ENCODE measurements at regions not wholly inside any gene's neighbourhood (a gene's known extent, or its start where the extent isn't known, plus 50 kb on each side); places are given as distances from the start of the nearest gene placed in this dataset.

DNA sequence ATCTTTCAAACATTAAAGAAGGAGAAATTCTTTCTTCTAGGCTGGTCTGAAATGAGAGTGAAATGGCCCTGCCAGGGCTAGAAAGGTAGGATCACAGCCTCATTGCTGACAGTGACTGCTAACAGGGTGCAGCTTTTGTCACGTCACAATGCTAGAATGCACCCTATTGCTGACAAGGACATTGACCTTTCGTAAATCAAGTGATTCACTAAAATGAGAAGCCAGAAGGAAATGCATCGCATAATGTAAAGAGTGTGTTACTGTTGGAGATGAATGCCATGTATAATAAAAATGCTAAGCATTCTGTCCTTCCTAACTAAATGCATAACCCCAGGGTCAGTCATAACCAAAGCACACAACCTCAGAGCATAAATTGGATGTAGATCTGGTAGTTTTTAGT is 732.9 kb downstream of the TDRD15 start:
- DNase-seq (no peak), ATAC-seq (no peak)
- no peak overlapping the region for H3K27ac ChIP-seq
- H3K9me3 ChIP-seq, result peaks cover 0 to 14% (median 0%) of the 10 kb centered on the region in 12 donors
- H3K36me3 ChIP-seq, result no peaks in the 10 kb centered on the region
- no peaks in the 10 kb centered on the region for H3K4me1 ChIP-seq
- WGBS, 4 donors, result 56 to 80% (median 73%) methylated on average over 3 of the region's 3 CpGs
- H3K27me3 ChIP-seq, result no peaks in the 10 kb centered on the region
- H3K4me3 ChIP-seq, result no peak overlapping the region
- intact Hi-C loops (cut with DNase I), result no loop called here
- TF ChIP-seq, protein P1, sequence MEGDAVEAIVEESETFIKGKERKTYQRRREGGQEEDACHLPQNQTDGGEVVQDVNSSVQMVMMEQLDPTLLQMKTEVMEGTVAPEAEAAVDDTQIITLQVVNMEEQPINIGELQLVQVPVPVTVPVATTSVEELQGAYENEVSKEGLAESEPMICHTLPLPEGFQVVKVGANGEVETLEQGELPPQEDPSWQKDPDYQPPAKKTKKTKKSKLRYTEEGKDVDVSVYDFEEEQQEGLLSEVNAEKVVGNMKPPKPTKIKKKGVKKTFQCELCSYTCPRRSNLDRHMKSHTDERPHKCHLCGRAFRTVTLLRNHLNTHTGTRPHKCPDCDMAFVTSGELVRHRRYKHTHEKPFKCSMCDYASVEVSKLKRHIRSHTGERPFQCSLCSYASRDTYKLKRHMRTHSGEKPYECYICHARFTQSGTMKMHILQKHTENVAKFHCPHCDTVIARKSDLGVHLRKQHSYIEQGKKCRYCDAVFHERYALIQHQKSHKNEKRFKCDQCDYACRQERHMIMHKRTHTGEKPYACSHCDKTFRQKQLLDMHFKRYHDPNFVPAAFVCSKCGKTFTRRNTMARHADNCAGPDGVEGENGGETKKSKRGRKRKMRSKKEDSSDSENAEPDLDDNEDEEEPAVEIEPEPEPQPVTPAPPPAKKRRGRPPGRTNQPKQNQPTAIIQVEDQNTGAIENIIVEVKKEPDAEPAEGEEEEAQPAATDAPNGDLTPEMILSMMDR (IDR thresholded peaks at IDR 0.05), result no peak
- no peak for TF ChIP-seq POLR2A (IDR thresholded peaks at IDR 0.05)

DNA sequence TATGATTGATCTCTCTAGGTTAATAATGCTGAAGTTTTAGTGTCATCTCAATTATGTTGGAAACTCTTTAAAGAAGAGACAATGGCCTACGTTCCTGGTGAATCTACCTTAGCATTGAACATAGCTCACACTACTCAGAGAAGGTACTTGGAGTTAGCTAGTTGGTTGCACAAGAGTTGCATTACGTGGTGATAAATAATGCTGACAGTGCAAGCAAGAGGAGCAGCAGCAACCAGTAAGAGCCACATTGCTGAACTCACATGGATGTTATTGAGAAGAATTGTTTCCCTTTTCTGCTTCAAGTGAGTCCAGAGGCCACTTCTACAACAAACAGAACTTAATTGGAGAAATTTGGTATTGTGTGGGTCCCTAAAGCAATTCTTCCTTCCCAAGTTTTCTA is 737.1 kb downstream of the TDRD15 start:
- ATAC-seq (no peak), DNase-seq (no peak)
- Histone ChIP-seq H3K27me3 (no peaks in the 10 kb centered on the region), H3K4me1 (no peaks in the 10 kb centered on the region), H3K27ac (no peak overlapping the region), H3K36me3 (no peaks in the 10 kb centered on the region), H3K9me3 (peaks cover 0 to 14% (median 0%) of the 10 kb centered on the region in 12 donors), H3K4me3 (no peak overlapping the region)
- intact Hi-C loops (cut with DNase I), result no loop called here
- TF ChIP-seq, protein P1 (IDR thresholded peaks at IDR 0.05), result no peak
- WGBS, 4 donors, result 70 to 88% (median 78%) methylated on average over 2 of the region's 2 CpGs

DNA sequence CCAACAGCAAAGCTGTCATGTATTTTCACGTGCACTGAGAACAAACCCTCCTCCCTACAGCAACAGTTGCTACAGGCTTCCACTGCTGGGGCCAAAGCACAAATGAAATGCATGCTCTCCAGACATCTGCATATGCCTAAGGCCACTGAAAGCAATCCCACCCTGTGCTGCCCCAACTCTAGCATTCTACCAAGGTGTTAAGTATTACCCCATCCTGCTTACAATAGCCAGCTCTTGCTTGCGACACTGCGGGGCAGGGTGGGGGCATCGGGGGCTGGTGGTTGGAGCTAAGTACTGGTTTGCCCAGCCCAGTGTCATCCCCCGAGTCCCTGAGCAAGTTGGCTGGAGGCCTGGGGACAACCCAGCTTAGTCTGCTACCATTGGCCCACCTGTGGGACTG is 742.5 kb downstream of the TDRD15 start:
- H3K36me3 ChIP-seq, result no peaks in the 10 kb centered on the region
- H3K27me3 ChIP-seq, result no peaks in the 10 kb centered on the region
- intact Hi-C loops (cut with DNase I), result no loop called here
- no peak overlapping the region for H3K4me3 ChIP-seq
- no peak overlapping the region for H3K27ac ChIP-seq
- WGBS, 4 donors, result 50 to 80% (median 75%) methylated on average over 1 to 5 of the region's 5 CpGs
- H3K9me3 ChIP-seq, result no peaks in the 10 kb centered on the region
- TF ChIP-seq, protein P1 (IDR thresholded peaks at IDR 0.05), result no peak
- no peak for TF ChIP-seq POLR2A (IDR thresholded peaks at IDR 0.05)
- no peak for ATAC-seq
- no peak for DNase-seq
- H3K4me1 ChIP-seq, result no peaks in the 10 kb centered on the region

DNA sequence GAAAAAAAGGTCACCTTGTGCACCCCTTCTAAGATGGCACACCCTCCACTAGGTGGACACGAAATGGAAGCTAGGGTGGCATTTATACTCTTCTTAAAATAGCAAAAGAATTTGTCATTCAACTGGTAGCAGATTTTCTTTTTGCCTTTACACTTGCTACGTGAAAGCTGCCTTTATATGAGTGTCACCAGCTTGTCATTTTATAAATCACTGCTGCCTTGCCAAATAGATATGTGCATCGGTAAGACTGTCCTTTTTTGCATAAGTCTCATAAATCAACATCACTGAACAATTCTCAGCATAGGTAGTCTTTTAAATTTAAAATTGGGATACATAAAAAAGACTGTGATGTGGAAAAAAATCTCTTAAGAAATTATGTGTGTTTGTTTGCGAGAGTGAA is 764.1 kb downstream of the TDRD15 start:
- Histone ChIP-seq H3K4me1 (peaks cover 0 to 5% (median 0%) of the 10 kb centered on the region in 12 donors), H3K36me3 (no peaks in the 10 kb centered on the region), H3K27me3 (no peaks in the 10 kb centered on the region), H3K4me3 (no peak overlapping the region), H3K27ac (no peak overlapping the region), H3K9me3 (no peaks in the 10 kb centered on the region)
- TF ChIP-seq, protein P1 (IDR thresholded peaks at IDR 0.05), result no peak
- intact Hi-C loops (cut with DNase I), result no loop called here
- 58 to 69% (median 63%) methylated on average over 4 of the region's 4 CpGs for WGBS, 4 donors
- no peak for ATAC-seq
- DNase-seq, result no peak

Measured in heart left ventricle (tissue), 16 donors.